Sigmoid colon (tissue), 4 donors: ENCODE measurements at regions not wholly inside any gene's neighbourhood (a gene's known extent, or its start where the extent isn't known, plus 50 kb on each side); places are given as distances from the start of the nearest gene placed in this dataset.

Experiments
- EP300 ChIP-seq, 4 donors: sonication (generic); formaldehyde crosslinking; IDR thresholded peaks; one replicate each; pipeline ENCODE4 v1.6.1; 2017; ENCODE audit warnings: antibody characterized with exemption in 4 of 4
- POLR2A ChIP-seq, 2 donors: fragments of 450-650 bp; IDR thresholded peaks; one replicate each; pipeline ENCODE4 v1.6.1; 2016; ENCODE audit warnings: antibody characterized with exemption in 2 of 2, mild to moderate bottlenecking in 2 of 2, moderate library complexity in 2 of 2
- TF ChIP-seq, protein P1 (sequence below), 4 experiments: fragments of 450-650 bp in 3 of 4; fragments of 200-600 bp in 1 of 4; IDR thresholded peaks; one replicate each; pipeline ENCODE4 v1.5.1; 2016 to 2019; ENCODE audit warnings: antibody characterized with exemption in 4 of 4, mild to moderate bottlenecking in 3 of 4, moderate library complexity in 2 of 4

DNA sequence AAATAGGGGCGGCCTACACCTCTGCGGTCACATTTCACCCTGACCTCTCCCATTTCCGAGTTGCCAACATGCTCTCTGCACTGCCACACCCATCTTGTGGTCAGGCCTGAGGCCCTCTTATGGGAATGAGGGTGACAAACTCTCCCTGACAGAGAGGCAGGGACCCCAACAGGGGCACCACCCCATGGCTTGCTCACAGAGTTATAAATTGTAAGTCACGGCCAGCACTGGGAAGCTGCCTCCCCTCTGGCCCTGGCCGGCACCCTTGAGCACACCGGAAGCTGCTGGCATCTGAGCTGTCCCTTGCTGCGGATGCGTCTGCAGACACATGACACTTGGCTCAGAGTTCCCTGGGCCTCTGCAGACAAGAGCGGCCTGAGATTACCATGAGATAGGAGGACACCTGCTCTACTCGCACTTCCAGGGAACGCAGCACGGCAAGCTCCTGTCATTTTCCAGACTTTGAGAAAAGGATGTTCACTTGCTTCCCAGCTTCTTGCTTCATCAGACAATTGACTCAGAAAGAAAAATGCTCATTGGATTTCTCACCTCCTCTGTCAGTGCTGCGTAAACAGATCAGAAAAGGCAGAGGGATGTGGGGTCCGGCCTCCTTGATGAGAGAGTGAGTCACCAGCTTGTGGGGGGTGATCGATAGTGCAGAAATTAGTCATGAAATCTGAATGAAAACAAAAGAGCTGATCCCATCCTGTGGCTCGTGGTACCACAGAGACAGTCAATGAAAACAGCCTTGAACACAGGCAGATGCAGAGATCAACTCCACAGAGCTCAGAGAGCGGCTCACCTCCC lies 269.8 kb downstream of the SYK start:
- TF ChIP-seq, protein P1, sequence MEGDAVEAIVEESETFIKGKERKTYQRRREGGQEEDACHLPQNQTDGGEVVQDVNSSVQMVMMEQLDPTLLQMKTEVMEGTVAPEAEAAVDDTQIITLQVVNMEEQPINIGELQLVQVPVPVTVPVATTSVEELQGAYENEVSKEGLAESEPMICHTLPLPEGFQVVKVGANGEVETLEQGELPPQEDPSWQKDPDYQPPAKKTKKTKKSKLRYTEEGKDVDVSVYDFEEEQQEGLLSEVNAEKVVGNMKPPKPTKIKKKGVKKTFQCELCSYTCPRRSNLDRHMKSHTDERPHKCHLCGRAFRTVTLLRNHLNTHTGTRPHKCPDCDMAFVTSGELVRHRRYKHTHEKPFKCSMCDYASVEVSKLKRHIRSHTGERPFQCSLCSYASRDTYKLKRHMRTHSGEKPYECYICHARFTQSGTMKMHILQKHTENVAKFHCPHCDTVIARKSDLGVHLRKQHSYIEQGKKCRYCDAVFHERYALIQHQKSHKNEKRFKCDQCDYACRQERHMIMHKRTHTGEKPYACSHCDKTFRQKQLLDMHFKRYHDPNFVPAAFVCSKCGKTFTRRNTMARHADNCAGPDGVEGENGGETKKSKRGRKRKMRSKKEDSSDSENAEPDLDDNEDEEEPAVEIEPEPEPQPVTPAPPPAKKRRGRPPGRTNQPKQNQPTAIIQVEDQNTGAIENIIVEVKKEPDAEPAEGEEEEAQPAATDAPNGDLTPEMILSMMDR (IDR thresholded peaks at IDR 0.05) = no peak
- TF ChIP-seq EP300 (IDR thresholded peaks at IDR 0.05) (no peak), POLR2A (IDR thresholded peaks at IDR 0.05) (no peak)
